Nucleus accumbens (tissue), 56 donors: ENCODE measurements at regions not wholly inside any gene's neighbourhood (a gene's known extent, or its start where the extent isn't known, plus 50 kb on each side); places are given as distances from the start of the nearest gene placed in this dataset.

Source experiments
- DNase-seq, 56 donors: peaks; one replicate each; lab custom pipeline; 2025; lab: John Stamatoyannopoulos, UW

GRCh38 chr22:22835771-22836291 is 51.8 kb upstream of the IGLL5 start:
- DNase-seq: no peak

- DNase-seq: no peak
Measured at GRCh38 chr22:22836635-22837034, 51.0 kb upstream of the IGLL5 start.
